ENCODE measurements at regions not wholly inside any gene's neighbourhood (a gene's known extent, or its start where the extent isn't known, plus 50 kb on each side); places are given as distances from the start of the nearest gene placed in this dataset.

DNA sequence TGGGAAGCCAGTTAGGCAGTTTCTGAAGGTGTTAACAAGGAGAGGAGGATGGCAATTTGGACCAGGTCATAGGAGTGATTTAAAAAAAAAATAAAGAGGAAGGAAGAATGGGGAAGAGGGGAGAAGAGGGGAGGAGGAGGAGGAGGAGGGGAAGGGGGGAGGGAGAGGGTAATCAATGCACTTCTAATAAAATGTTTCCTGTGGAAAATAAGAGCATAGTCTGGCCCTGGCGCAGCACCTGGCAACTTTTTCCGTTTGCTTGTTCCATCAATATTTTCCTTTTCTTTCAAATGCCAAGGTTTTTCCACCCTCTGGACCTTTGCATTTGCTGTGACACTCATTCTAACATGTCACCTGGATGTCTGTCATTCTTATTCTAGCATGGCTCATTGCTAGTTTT lies 308.2 kb downstream of the PPP1R3A start:
- TF ChIP-seq BHLHE40 (IDR thresholded peaks at IDR 0.05; ENCODE audit: borderline replicate concordance) (no peak), FOXK2 (IDR thresholded peaks at IDR 0.05) (no peak), FOXM1 (IDR thresholded peaks at IDR 0.05; ENCODE audit: borderline replicate concordance) (no peak), ARNT (IDR thresholded peaks at IDR 0.05) (no peak), NFRKB (IDR thresholded peaks at IDR 0.05) (no peak), ZNF384 (IDR thresholded peaks at IDR 0.05) (no peak), ELF4 (IDR thresholded peaks at IDR 0.05) (no peak), SP1 (IDR thresholded peaks at IDR 0.05) (no peak), FOXA1 (IDR thresholded peaks at IDR 0.05) (no peak), TARDBP (IDR thresholded peaks at IDR 0.05) (no peak), CTBP1 (IDR thresholded peaks at IDR 0.05; ENCODE audit: borderline replicate concordance) (no peak)
- TF ChIP-seq, protein P1, sequence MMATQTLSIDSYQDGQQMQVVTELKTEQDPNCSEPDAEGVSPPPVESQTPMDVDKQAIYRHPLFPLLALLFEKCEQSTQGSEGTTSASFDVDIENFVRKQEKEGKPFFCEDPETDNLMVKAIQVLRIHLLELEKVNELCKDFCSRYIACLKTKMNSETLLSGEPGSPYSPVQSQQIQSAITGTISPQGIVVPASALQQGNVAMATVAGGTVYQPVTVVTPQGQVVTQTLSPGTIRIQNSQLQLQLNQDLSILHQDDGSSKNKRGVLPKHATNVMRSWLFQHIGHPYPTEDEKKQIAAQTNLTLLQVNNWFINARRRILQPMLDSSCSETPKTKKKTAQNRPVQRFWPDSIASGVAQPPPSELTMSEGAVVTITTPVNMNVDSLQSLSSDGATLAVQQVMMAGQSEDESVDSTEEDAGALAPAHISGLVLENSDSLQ (IDR thresholded peaks at IDR 0.05), result no peak

Measured in HEK293T (cell line).